ENCODE measurements at regions not wholly inside any gene's neighbourhood (a gene's known extent, or its start where the extent isn't known, plus 50 kb on each side); places are given as distances from the start of the nearest gene placed in this dataset.

DNA sequence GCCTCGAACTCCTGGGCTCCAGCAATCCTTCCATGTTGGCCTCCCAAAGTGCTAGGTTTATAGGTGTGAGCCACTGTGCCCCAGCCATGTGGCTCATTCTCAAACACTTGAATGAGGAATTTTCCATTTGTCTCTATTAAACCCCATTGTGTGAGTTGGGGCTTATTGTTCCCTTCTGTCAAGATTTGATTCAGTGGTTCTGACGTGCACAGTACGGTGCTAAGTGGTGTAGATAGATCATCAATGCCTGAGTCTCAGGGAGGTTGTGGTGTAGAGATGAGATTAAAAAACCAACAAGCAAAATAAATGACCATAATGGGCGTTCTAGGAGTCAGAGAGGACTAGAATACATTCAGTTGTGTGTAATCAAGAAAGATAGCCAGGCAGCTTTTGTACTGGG, 335.6 kb downstream of the PRL start:
- H3K79me2 ChIP-seq (ENCODE audit: insufficient read depth, low read length), result no peaks in the 10 kb centered on the region
- WGBS (ENCODE audit: extremely low coverage, insufficient read length, low lambda C conversion rate), result no CpG with 5 or more reads among the region's 4 CpGs
- H3K79me1 ChIP-seq (ENCODE audit: insufficient read depth, low read depth, low read length, poor library complexity, severe bottlenecking), result no peaks in the 10 kb centered on the region
- H3K4me1 ChIP-seq (ENCODE audit: insufficient read depth, low read length), result no peaks in the 10 kb centered on the region; the same call in 1 of the 2 replicates
- no peak overlapping the region for H2BK120ac ChIP-seq (ENCODE audit: low read depth, low read length, poor library complexity, severe bottlenecking)
- no peak overlapping the region for H3K4me2 ChIP-seq (ENCODE audit: insufficient read depth, insufficient read length, low read length)
- H3K36me3 Mint-ChIP-seq (ENCODE audit: insufficient read depth in 1 of 3, low read depth in 3 of 3), result peaks cover 4 to 15% (median 9%) of the 10 kb centered on the region in 3 experiments
- no peak overlapping the region for H3K4me3 Mint-ChIP-seq
- H3K9ac ChIP-seq (ENCODE audit: extremely low read depth, insufficient read length, low read length), result no peak overlapping the region
- H2AFZ ChIP-seq (ENCODE audit: low read length), result no peak overlapping the region
- no peak overlapping the region for H2BK15ac ChIP-seq (ENCODE audit: low read depth, low read length)
- no peaks in the 10 kb centered on the region for H4K20me1 ChIP-seq (ENCODE audit: control insufficient read depth, insufficient read depth, insufficient read length)
- no peaks in the 10 kb centered on the region for H3K27me3 Mint-ChIP-seq (ENCODE audit: low read depth)
- H3K9me3 Mint-ChIP-seq, result no peaks in the 10 kb centered on the region
- no peak overlapping the region for H3K56ac ChIP-seq (ENCODE audit: insufficient read length, low read depth, low read length)
- H2BK5ac ChIP-seq (ENCODE audit: insufficient read length, low read length), result no peak overlapping the region
- TF ChIP-seq, protein P1, sequence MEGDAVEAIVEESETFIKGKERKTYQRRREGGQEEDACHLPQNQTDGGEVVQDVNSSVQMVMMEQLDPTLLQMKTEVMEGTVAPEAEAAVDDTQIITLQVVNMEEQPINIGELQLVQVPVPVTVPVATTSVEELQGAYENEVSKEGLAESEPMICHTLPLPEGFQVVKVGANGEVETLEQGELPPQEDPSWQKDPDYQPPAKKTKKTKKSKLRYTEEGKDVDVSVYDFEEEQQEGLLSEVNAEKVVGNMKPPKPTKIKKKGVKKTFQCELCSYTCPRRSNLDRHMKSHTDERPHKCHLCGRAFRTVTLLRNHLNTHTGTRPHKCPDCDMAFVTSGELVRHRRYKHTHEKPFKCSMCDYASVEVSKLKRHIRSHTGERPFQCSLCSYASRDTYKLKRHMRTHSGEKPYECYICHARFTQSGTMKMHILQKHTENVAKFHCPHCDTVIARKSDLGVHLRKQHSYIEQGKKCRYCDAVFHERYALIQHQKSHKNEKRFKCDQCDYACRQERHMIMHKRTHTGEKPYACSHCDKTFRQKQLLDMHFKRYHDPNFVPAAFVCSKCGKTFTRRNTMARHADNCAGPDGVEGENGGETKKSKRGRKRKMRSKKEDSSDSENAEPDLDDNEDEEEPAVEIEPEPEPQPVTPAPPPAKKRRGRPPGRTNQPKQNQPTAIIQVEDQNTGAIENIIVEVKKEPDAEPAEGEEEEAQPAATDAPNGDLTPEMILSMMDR (conservative IDR thresholded peaks at IDR 0.05), result no peak
- DNase-seq, result no peak
- H3K4ac ChIP-seq (ENCODE audit: low read depth, low read length), result no peak overlapping the region
- no peaks in the 10 kb centered on the region for H3K9me3 ChIP-seq (ENCODE audit: control insufficient read depth, low read depth, low read length)
- H3K4me1 Mint-ChIP-seq, result peaks cover 16 to 23% of the 10 kb centered on the region in 2 experiments
- no peaks in the 10 kb centered on the region for H3K27me3 ChIP-seq (ENCODE audit: insufficient read depth, low read length)
- no peak overlapping the region for H3T11ph ChIP-seq (ENCODE audit: low read length)
- no peak overlapping the region for H2BK20ac ChIP-seq (ENCODE audit: low read depth, low read length, poor library complexity, severe bottlenecking)
- H3K14ac ChIP-seq (ENCODE audit: insufficient read depth, low read length), result no peak overlapping the region
- H3K23ac ChIP-seq (ENCODE audit: insufficient read length, low read depth, low read length), result no peak overlapping the region
- H3K18ac ChIP-seq (ENCODE audit: insufficient read length, low read depth, low read length), result no peak overlapping the region
- 0 out of 7 replicates have a peak overlapping the region, but pooled peaks of 2 of the 3 experiments have one; percentile 9 to 11 for H3K27ac Mint-ChIP-seq
- no peak overlapping the region for H2BK12ac ChIP-seq (ENCODE audit: insufficient read length, low read depth, low read length)
- H3K23me2 ChIP-seq (ENCODE audit: insufficient read length, low read depth, low read length, poor library complexity, severe bottlenecking), result no peaks in the 10 kb centered on the region
- H3K27ac ChIP-seq (ENCODE audit: insufficient read length, low read depth, low read length), result no peak overlapping the region
- no peak overlapping the region for H4K8ac ChIP-seq (replicated peaks; ENCODE audit: insufficient read length, low read depth, low read length)
- H4K5ac ChIP-seq (ENCODE audit: insufficient read length, low read depth, low read length), result no peak overlapping the region
- H4K91ac ChIP-seq (ENCODE audit: insufficient read length, low read depth, low read length), result no peak overlapping the region
- H2AK5ac ChIP-seq (ENCODE audit: insufficient read length, low read length), result no peak overlapping the region
